HG02763 (cell line): ENCODE measurements at regions not wholly inside any gene's neighbourhood (a gene's known extent, or its start where the extent isn't known, plus 50 kb on each side); places are given as distances from the start of the nearest gene placed in this dataset.

Source experiments
- ATAC-seq: cut with Tn5 transposase; IDR thresholded peaks from one replicate; pipeline ENCODE4 v1.9.1; 2021; ENCODE audit warnings: mild to moderate bottlenecking, moderate library complexity; ENCODE audit not compliant: unreplicated experiment

DNA sequence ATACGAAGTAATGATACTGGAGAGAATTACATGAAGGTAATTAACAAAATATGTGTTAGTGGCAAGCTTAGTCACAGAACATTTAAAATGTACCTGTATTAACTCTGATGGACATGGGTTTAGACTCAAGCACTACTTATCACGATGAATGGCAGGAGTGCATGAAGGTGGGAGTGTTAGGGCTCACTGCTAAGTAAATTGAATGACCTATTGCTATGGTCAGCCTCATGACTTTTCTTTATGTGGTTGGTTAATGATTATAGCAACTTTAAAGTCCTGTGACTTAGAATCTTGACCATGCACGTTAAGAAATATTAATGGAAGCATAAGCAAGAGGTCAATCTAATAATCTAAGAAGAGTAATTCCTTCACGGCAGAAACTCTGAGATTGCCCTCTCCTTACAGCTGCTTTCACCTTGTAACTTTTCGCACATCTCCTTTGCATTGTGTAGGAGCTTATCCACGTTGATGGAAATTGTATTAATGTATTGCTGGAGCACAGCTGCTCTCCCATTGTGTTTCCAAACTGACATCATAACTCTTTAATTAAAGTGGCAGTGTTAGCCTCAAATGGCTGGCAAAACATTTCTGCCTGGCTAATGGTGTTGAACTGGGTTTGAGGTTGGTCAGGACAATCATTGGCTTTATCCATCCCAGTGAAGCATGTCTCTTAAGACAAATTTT, 114.5 kb downstream of the RXFP2 start:
- ATAC-seq, result no peak

GRCh38 chr13:31859571-31859970, 120.2 kb downstream of the RXFP2 start:
- ATAC-seq, result no peak

DNA sequence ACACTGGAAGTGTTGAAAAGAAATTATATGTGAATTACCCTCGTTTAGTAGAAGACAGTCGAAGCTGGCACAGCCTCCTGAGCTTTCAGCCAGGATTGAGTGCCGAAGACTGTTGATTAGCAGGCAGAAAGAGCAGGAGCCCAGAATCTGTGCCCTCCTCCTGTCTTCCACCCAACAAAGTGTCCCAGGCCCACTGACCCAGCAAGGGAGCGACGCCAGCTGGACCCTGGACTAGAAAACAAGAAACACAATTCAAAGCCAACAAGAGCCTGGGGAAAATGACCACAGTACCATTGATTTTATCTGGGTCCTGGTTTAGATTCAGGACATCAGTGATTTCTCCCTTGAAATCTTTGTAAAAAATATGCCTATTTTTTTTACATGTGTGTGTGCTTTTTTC, 120.7 kb downstream of the RXFP2 start:
- no peak for ATAC-seq

DNA sequence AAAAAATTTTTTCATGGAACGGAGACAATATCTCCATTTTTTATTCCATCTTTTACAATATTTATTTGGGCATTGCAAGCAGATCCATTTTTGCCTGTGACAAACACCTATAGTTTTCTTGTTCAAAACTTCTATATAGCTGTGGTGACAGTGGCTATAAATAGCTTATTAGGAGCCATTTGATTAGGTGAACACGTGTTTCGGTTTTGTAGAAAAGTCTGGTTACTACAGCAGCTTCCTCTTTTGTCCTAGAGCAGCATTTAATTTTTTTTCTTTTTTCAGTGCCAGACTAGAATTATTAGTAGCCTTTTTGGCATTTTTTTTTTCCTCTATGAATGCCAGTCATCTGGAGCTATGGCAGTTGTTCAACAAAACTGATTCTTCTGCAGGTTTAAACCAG, 123.5 kb downstream of the RXFP2 start:
- no peak for ATAC-seq

DNA sequence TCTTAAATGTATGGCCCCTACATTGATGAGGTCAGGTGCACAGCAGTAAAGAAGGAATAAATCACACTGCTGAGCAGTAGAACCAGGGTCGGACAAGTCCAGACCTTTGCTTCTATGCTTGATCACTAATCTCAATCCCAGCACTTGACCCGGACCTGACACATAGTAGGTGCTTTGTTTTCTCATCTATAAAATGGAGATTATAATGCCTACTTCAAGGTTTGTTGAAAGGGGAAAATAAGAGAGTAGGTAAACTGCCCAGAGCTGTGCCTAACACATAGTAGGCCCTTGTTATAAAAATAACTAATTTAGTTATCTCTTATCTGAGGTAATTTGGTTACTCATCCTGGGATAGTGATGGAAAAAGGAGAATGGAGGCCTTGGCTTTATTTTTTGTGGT, 125.0 kb downstream of the RXFP2 start:
- ATAC-seq, result no peak

GRCh38 chr13:31866099-31866498, 126.8 kb downstream of the RXFP2 start:
- no peak for ATAC-seq

DNA sequence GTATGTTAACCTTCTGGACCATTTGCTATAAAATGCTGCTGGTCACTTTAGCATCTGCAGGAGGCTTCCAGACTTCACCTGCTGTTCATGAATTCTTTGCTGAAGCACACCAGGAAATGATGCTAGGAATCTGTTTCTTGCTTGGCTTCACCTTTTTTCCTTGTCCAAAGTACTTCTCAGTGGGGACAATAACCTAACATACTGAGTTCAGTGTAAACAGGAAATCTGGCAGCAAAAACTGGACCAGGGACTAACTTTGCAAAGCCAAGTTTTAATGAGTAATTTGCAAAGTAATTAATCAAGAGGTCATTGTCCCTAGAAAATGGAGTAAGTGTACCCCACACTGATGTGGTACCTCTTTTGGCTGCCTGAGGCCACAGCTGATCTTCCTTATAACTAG, 128.4 kb downstream of the RXFP2 start:
- ATAC-seq, result no peak

GRCh38 chr13:31869582-31869981, 130.3 kb downstream of the RXFP2 start:
- no peak for ATAC-seq

- ATAC-seq, result no peak
These were observed 131.2 kb downstream of the RXFP2 start for GRCh38 chr13:31870511-31870910.

- no peak for ATAC-seq
These were observed 133.8 kb downstream of the RXFP2 start for GRCh38 chr13:31873145-31873544.

DNA sequence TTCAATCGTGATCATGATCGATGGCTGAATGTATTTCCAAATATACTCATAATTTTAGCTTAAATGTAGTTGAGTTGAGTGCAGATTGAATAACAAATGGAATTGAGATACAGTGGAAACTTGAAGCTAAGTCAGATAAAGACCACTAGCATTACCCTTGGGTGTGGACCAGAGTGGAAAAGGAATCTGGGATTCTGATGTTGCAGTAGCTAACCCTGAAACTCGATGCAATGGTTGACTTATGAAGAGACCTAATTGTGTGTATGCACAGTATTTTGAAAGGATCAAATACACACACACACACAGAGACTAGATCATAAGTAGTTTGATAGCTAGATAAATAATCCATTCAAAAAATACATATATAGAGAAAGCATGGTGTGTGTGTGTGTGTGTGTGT, 135.8 kb downstream of the RXFP2 start:
- no peak for ATAC-seq

DNA sequence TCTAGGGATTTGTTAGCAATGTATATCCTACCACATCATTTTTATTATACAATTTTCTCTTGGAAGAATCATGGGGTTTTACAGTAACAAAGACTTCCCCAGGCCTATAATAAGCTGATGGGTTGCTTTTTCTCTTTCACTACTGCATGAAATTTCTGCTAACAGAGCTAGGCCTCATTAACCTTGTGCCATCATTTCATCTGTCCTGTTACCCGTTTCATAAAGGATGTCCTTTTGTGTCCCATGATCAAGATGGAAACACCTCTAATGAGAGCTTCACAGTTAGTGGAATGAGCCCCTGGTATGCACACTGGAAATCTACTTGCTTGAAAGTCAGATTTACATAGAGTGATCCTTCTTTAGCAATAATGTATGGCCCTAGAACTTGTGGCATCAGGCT, 138.7 kb downstream of the RXFP2 start:
- no peak for ATAC-seq

DNA sequence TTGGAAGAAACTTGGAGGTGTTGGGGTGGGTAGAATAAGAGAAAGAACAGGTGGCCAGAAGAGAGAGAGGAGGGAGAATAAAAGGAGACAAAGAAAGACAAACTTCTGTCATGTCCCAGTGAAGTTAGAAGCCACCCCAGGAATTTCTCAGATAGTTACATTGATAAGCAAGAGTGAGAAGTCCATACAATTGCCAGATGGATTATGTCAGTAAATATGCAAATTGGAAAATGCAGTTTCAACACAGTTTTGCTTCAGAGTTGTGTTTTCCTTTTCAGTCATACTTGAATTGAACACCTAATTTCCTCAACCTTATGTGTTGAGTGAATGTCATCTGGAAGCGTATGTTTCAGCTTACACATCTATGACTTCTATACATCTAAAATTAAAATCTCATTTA, 139.2 kb downstream of the RXFP2 start:
- ATAC-seq, result no peak

DNA sequence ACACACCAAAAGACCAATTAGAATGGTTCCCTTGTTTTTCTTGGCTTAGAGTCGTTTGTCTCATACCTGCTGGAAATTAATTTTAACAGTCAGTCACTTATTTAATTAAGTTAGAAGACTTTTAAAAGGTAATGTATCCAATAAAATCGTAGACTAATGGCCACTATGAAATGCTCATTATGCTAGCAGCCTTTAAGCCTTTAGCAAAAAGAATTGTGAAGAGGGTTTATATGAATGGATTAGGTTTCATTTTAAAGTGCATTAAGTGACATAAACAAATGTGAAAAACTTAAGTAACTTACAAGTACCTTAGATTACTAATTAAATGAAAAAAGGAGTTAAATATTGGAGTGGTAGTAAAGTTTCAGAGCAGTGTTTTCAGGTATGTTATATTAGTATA, 139.6 kb downstream of the RXFP2 start:
- no peak for ATAC-seq

- ATAC-seq, result no peak
These were observed 141.6 kb downstream of the RXFP2 start for GRCh38 chr13:31880851-31881494.

DNA sequence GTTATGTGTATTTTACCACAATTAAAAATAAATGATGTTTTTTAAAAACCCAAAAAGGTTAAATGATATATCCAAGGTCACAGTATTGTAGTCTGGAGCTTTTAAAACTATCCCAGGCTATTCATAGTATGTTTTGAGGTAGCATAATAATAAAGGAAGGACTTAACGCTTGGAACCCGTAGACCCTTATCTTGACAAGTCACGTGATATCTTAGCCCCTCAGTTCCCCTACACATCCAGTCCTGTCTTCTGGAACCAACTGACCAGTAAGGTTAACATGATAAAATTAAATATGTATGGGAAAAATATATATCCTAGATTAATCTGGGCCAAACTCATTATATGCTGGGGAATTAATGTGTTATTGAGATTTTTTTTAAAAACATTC, 142.2 kb downstream of the RXFP2 start:
- ATAC-seq, result no peak

- no peak for ATAC-seq
These were observed 143.5 kb downstream of the RXFP2 start for GRCh38 chr13:31882794-31883193.

- ATAC-seq, result no peak
These were observed 145.2 kb downstream of the RXFP2 start for GRCh38 chr13:31884556-31884955.

GRCh38 chr13:31885994-31886393, 145.6 kb upstream of the FRY start:
- ATAC-seq, result no peak

- ATAC-seq, result no peak
These were observed 144.3 kb upstream of the FRY start for GRCh38 chr13:31887286-31887685.

DNA sequence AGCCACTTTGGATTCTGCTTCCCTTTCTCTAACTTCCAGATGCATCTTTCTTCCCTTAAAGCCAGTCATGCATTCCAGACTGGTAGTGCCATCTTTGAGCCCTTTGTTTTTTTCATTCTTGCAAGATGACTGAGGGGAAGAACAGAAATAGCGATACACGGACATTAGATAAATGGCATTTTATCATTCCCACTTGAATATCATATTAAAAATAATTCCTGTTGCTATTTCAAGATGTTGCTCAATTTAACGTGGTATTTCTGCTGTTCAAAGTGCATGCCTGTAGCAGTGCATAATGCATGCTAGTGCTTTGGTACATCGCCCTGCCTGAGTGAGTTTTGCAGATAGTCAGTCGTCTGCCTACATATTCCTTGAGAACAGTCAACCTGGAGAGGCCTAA, 140.6 kb upstream of the FRY start:
- no peak for ATAC-seq

- no peak for ATAC-seq
These were observed 140.1 kb upstream of the FRY start for GRCh38 chr13:31891472-31891871.

GRCh38 chr13:31894931-31895330, 136.6 kb upstream of the FRY start:
- ATAC-seq, result no peak
